Kidney (tissue), 13 donors: ENCODE measurements at regions not wholly inside any gene's neighbourhood (a gene's known extent, or its start where the extent isn't known, plus 50 kb on each side); places are given as distances from the start of the nearest gene placed in this dataset.

ENCODE experiments used
- DNase-seq, 5 donors: peaks; one replicate each; pipeline ENCODE4 v3.0.0-alpha.2; 2013 to 2020
- FAIRE-seq: peaks from 2 replicates; lab custom pipeline; 2012; peaks lifted over from hg19 to GRCh38; lab: Jason Lieb, UNC
- H3K27ac ChIP-seq, 2 donors: one replicate each; pipeline ENCODE4 v1.7.0; 2013; ENCODE audit warnings: low read depth in 2 of 2, low read length in 2 of 2, inconsistent platforms in 1 of 2
- H3K27me3 ChIP-seq: one replicate; pipeline ENCODE4 v1.7.1; 2013; ENCODE audit warnings: low read length, inconsistent platforms; ENCODE audit not compliant: control insufficient read depth, insufficient read depth
- H3K36me3 ChIP-seq, 3 donors: one replicate each; pipeline versions ENCODE4 v1.7.0 to v1.7.1; 2013; ENCODE audit warnings: low read length in 3 of 3, control low read depth in 1 of 3, inconsistent platforms in 1 of 3; ENCODE audit not compliant: insufficient read depth in 3 of 3, control insufficient read depth in 2 of 3
- H3K4me1 ChIP-seq, 3 donors: one replicate each; pipeline versions ENCODE4 v1.7.0 to v1.7.1; 2013; ENCODE audit warnings: low read length in 3 of 3, inconsistent platforms in 1 of 3, low read depth in 1 of 3; ENCODE audit not compliant: control insufficient read depth in 2 of 3, insufficient read depth in 2 of 3
- H3K4me3 ChIP-seq, 3 donors: one replicate each; pipeline versions ENCODE4 v1.7.0 to v1.8.1; 2013; ENCODE audit warnings: low read length in 3 of 3, control low read depth in 1 of 3, inconsistent platforms in 1 of 3
- H3K9ac ChIP-seq, 3 donors: one replicate each; pipeline versions ENCODE4 v1.7.0 to v1.7.1; 2013; ENCODE audit warnings: low read length in 3 of 3, control low read depth in 1 of 3, inconsistent platforms in 1 of 3
- H3K9me3 ChIP-seq, 3 donors: one replicate each; pipeline versions ENCODE4 v1.7.0 to v1.7.1; 2013; ENCODE audit warnings: low read length in 3 of 3, control low read depth in 1 of 3, inconsistent platforms in 1 of 3; ENCODE audit not compliant: control insufficient read depth in 2 of 3, insufficient read depth in 1 of 3
- CTCF ChIP-seq: IDR thresholded peaks from 3 replicates; pipeline ENCODE4 v1.5.1; 2012; ENCODE audit warnings: mild to moderate bottlenecking, moderate library complexity, borderline replicate concordance; ENCODE audit not compliant: insufficient read depth; ENCODE audit errors: extremely low read depth
- intact Hi-C: fragments of 100-400 bp; cut with DNase I; formaldehyde crosslinking; loops from one replicate; pipeline ENCODE4 v1.11.1; 2022
- donor health status: control.
- donor health status: control.
- donor health status: control.
- donor health status: control.
- donor health status: control.
- donor health status: DM: yes; HTN: yes; CAD: no.
- donor health status: Normal renal cell carcinoma (clear cell type).

DNA sequence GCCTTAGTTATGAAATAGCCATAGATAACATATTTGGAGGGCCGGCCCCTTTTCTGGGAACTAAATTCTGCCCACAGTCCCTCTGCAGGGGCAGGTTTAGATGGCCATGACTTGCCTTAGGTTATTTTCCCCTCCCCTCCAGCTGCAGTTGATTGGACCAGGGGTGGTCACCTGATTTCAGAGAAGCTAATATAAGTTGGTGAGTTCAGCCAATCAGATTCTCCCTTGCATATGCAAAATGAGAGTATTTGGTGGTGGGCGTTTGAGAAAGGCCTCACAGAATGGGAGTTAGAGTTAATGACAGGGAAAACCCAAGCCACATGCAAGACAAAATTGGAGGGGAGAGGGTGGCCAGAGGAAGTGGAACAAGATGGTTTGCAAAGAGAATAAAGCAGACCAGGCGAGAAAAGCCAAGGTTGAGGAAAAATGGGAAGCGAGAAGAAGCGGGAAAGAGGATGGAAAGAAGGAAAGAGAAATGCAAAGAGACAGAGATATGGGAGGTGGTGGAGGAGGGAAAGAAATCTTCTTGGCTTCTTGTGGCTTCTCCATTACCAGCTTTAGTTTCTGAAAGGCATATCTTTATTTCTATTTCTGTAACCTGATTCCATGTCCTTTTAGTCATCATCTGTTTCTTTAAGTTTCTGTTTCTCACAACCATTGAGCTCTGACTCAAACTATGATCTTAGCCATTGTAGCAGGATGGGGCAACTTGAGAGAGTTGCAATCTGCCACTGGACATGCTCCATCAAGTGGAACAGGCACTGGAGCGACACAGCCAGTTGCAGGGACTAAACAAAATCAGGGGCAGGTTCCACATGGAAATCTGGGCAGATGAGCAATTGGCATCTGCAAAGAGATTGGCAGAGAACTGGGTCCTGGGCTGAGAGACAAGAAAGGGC lies 108.1 kb upstream of the SIX3 start:
- H3K4me3 ChIP-seq, result no peak overlapping the region
- DNase-seq (no peak), FAIRE-seq (no peak)
- peaks cover 0 to 6% (median 0%) of the 10 kb centered on the region in 3 donors for H3K9me3 ChIP-seq
- no peak overlapping the region for H3K9ac ChIP-seq
- no peak overlapping the region for H3K27ac ChIP-seq
- no peaks in the 10 kb centered on the region for H3K27me3 ChIP-seq
- intact Hi-C loops, result no loop called here
- TF ChIP-seq CTCF, result no peak
- H3K36me3 ChIP-seq, result no peaks in the 10 kb centered on the region
- no peaks in the 10 kb centered on the region for H3K4me1 ChIP-seq

DNA sequence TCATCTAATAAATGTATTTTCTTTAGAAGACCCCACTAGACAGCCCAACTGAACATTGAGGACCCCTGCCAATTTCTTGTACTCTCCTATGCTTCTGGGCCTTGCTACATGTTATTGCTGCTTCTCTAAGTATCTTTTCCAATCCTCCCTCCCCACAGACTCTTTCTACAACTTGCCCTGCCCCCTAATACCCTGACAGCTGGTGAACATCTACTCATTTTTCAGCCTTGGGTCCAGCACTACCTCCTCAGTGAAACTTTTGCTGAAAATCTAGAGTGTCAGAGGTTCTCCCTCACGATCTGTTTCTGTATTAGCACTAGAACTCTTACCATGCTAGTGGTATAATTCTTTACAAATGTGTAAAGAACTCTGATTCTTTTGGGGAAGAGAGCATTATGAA lies 106.8 kb upstream of the SIX3 start:
- intact Hi-C loops, result no loop called here
- TF ChIP-seq CTCF, result no peak
- no peak for DNase-seq
- no peak overlapping the region for H3K27ac ChIP-seq
- H3K27me3 ChIP-seq, result no peaks in the 10 kb centered on the region
- H3K9ac ChIP-seq, result no peak overlapping the region
- peaks cover 0 to 6% (median 0%) of the 10 kb centered on the region in 3 donors for H3K9me3 ChIP-seq
- FAIRE-seq, result no peak
- H3K4me1 ChIP-seq, result no peaks in the 10 kb centered on the region
- no peak overlapping the region for H3K4me3 ChIP-seq
- H3K36me3 ChIP-seq, result no peaks in the 10 kb centered on the region

GRCh38 chr2:44836174-44836573 lies 105.3 kb upstream of the SIX3 start:
- no peak overlapping the region for H3K27ac ChIP-seq
- intact Hi-C loops, result no loop called here
- DNase-seq, result no peak
- H3K9me3 ChIP-seq, result peaks cover 0 to 6% (median 0%) of the 10 kb centered on the region in 3 donors
- no peaks in the 10 kb centered on the region for H3K4me1 ChIP-seq
- H3K9ac ChIP-seq, result no peak overlapping the region
- no peaks in the 10 kb centered on the region for H3K27me3 ChIP-seq
- no peak for TF ChIP-seq CTCF
- H3K36me3 ChIP-seq, result no peaks in the 10 kb centered on the region
- no peak overlapping the region for H3K4me3 ChIP-seq
- FAIRE-seq, result no peak
